HG02798 (cell line): ENCODE measurements at regions not wholly inside any gene's neighbourhood (a gene's known extent, or its start where the extent isn't known, plus 50 kb on each side); places are given as distances from the start of the nearest gene placed in this dataset.

ENCODE experiments used
- ATAC-seq: cut with Tn5 transposase; IDR thresholded peaks from one replicate; pipeline ENCODE4 v1.9.1; 2021; ENCODE audit warnings: mild to moderate bottlenecking; ENCODE audit not compliant: unreplicated experiment, poor library complexity

DNA sequence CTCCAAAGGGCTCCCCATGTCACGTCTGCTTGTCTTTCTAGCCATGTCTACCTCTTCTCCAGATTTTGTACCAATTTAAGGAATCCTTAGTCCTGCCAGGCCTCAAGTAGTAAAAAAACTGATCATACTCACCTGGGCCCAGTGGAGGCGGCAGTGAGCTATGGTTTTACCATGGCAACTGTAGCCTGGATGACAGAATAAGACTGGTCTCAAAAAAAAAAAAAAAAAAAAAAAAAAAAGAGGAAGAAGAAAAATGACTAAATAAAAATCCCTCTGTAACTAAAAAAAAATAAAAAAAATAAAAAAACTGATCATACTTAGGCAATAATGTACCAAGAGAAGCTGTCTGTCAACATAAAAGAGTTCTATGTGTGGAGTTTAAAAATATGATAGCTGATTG lies 221.6 kb downstream of the NR4A2 start:
- peak; percentile 97 for ATAC-seq

DNA sequence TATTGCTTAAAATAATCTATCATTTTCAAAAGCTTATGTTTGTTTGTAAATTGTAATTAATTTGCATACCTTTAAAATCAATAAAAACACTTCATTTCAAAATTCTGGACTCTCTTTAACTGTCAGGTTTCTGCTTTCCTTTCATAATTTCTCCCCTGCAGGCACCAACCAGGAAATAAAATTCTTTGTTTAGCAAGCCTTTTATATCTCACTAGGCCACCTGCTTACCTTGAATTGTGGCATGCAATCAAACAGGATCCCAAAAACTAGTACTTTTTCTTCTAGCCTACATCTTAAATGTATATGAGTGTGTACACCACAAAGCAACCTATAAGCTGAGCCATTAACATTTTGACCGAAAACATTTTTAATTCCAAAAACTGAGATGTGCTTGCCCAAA lies 233.1 kb downstream of the NR4A2 start:
- ATAC-seq: no peak

DNA sequence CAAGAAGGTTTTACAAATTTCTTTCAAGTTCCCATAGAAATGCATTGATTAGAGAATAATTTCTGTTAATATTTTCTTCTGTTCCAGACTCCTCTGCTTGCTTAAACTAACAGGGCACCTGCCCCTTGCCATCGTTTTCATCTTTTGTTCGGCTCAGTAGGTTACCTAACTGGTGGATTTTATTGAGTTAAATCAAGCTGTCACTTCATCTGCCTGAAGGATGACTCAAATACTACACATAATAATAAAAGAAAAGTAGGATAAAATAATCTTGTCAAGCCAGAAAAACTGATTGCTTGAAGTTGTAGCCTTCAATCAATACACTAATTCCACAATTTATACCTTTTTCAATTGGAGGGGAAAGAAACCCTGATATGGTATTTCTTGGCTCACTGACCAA lies 234.0 kb downstream of the NR4A2 start:
- no peak for ATAC-seq

DNA sequence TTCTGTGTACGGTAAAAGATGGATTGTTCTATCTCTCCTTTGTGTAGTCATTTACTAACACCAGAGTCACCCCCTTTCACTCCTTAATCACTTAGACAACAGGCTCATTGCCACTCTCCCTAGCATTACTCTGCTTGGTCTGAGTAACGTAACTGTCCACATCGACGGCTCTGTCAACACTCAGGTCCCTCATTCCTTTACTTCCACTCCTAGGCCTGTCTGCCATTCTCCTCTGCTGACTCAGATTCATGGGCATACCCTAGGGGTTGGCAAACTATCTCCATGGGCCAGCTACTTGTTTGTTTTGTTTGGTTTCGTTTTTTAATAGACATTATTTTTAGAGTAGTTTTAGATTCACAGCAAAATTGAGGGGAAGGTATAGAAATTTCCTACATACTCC lies 243.9 kb downstream of the NR4A2 start:
- ATAC-seq: no peak

DNA sequence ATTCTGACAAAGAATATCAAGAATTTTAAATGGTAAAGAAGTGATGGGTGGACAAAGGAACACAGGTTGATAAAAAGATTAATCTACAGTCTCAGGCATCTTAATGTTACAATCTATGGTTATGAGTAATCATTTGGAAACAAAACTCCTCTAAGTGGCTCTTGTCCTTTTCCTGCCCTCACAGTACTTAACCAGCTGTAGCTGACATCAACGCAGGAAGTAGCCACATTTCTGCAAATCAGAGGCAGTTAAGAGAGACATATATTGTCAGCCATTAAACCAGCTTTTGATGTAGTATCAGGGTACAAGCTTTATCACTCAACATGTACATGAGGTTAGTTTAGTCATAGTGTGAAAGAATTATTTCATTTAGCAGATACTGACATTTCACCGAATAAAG lies 244.6 kb downstream of the NR4A2 start:
- ATAC-seq: no peak

DNA sequence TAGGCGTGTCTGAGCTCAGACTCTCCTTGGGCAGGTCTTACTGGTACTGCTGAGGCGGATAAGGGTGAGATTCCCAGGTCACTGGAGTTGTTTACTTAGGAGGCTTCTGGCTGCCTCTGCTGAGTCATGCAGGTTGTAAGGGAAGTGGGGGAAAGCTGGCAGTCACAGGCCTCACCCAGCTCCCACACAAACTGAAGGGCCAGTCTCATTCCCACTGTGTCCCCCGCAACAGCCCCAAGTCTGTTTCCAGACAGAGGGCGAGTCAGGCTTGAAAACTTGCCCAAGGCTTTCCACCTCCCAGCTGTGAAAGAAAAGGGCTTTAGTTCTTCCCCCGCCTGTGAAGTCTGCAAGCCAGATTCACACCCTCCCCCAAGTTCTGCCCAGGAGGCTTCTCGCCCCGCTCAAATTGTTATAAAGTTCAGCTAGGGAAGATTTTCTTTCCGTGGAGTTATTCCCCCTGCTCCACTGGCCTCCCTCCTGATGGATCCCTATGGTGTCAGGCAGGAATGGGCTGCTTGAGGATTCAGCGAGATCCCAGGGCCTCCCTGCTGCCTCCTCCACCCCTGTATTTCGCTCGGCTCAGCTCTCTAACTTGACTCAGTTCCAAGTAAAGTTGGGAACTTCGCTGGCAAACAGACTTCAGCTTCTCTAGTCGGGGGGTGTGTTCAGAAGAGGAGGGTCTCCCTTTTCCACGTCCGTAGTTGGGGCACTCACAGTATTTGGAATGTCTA lies 248.6 kb downstream of the NR4A2 start:
- ATAC-seq: no peak

DNA sequence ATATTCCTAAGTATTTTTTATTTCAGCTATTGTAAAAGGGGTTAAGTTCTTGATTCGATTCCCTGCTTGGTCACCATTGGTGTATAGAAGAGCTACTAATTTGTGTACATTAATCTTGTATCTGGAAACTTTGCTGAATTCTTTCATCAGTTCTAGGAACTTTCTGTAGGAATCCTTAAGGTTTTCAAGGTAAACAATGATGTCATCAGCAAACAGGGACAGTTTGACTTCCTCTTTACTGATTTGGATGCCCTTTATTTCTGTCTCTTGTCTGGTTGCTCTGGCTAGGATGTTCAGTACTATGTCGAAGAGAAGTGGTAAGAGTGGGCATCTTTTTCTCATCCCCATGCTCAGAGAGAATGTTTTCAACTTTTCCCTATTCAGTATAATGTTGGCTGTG lies 252.7 kb downstream of the NR4A2 start:
- ATAC-seq: no peak

DNA sequence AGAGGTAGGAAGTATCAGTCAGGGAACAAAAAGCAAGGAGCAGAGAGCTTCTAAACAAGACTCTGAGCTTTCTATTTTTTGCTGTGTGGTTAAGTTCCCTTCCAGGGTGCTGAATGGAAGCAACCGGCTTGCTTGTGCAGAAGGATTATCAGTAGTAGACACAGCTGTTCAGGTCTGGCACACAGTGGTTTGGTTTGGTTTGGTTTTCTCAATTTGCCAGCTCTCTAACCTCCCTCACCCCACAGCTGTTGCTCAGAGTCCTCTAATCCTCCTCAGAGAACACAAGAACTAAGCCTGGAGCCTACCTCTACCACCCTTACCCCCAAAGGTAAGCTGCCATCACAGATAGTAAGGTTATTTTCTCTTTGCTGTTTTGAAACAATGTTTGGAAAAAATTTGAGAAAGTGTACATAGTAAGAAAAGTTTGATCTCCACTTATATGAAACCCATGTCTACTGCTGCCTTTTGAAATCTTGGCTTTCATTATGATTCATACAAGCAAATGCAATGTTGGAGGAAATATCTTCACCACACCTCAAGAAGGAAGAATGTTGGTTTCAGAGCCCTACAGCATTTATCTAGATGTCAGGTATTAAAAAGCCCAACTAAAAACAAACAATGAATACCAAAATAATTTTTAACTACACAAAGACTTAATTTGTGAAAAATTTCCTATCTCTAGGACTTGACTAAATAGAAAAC lies 255.3 kb downstream of the NR4A2 start:
- no peak for ATAC-seq

DNA sequence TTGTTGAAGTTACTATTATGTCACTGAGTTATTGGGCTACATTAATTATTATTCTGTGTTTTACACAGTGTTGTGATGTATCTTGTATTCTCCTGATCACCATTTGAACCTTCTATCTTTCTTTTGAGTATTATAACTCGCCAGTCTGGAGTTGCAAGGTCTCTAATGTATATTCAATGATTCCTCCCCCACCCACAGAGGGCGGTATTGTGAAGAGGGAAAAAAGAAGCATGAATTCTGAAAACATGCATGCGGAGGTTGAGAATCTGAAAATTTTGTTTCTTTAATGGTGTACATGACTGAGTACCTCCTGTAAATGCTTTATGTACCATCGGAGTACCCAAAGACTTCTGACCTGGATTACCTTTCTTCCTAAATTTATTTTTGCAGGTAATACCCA lies 266.6 kb downstream of the NR4A2 start:
- ATAC-seq: no peak

DNA sequence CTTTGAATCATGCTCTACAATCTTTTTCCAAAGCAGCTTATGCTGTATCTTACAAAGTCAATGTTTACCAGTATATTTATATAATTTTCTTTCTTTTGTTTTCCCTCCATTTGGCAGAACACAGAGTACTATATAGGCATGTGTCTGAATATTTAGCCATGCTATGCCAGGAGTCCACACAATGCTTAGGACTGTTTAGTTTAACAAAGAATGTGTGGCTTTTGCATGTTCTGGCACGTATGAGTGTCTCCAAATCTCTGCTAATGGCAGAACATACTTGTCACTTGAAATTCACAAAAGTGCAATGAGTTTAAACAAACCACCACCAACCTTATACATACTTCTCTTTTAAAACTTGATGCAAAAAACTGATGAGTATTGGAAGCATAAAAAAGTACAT lies 268.0 kb downstream of the NR4A2 start:
- no peak for ATAC-seq

DNA sequence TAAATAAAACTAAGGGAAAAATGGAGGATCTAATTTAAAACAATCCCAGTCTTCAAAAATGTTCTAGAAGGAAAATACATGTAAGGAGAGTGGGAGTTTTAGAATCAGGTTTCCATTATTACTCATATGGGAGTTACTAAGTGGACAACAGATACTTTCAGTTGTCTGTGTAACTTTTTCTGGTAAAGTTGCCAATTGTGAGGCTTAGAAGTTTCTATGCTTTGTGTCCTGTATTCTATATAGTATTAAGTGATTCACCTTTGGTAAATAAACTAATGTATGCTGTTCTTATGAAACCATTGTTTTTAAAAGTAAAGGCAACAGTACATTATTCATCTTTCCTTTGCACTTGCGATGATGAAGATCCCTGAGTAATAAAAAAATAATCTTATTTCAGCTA lies 274.9 kb downstream of the NR4A2 start:
- ATAC-seq: no peak

DNA sequence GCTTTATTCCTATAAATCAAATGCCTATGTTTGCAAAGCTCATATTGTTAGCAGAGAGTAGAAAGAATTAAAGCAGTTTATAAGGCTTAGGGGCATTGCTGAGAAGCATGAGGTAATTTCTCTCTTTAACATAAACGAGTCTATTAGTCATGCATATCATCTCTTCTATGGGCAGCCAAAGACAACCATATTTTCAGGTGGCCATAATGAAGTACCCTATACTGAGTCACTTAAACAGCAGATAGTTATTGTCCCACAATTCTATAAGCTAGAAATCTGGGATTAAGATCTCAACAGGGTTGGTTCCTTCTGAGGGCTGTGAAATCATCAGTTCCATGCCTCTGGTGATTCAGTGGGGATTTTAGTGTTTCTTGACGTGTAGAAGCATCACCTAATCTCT lies 277.5 kb downstream of the NR4A2 start:
- ATAC-seq: no peak

DNA sequence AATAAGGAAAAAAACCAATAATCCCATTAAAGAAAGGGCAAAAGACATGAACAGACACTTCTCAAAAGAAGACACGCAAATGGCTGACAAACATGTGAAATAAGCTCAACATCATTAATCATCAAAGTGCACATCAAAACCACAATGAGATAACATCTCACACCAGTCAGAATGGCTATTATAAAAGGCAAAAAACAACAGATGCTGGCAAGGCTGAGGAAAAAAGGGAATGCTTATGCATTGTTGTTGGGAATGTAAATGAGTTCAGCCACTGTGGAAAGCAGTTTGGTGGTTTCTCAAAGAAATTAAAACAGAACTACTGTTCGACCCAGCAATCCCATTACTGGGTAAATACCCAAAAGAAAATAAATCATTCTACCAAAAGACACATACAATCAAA lies 285.6 kb downstream of the NR4A2 start:
- no peak for ATAC-seq

DNA sequence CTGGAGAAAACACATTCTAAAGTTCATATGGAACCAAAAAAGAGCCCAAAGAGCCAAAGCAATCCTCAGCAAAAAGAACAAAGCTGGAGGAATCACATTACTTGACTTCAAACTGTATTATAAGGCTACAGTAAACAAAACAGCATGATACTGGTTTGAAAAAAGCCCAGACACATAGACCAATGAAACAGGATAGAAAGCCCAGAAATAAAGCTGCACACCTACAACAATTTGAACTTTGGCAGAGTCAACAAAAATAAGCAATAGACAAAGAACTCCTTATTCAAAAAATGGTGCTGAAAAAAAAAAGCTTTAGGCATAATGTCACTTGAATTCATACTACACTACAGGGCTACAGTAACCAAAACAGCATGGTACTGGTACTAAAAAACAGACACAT lies 289.6 kb downstream of the NR4A2 start:
- no peak for ATAC-seq

DNA sequence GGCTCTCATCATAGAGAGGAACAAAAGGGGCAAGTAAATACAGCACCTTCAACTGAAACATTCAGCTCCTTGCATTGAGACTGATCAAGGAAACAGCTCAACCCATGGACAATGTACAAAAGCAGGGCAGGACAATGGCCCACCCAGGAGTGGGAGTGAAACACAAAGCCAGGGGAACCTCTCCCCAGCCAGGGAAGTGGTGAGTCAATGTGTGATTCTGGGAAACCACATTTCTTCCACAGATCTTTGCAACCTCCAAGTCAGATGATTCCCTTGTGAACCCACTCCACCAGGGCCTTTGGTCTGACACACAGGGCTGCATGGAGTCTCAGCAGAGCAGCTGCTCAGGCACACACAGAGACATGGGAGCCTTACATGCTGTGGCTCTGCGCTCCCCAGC lies 294.5 kb downstream of the NR4A2 start:
- ATAC-seq: no peak

DNA sequence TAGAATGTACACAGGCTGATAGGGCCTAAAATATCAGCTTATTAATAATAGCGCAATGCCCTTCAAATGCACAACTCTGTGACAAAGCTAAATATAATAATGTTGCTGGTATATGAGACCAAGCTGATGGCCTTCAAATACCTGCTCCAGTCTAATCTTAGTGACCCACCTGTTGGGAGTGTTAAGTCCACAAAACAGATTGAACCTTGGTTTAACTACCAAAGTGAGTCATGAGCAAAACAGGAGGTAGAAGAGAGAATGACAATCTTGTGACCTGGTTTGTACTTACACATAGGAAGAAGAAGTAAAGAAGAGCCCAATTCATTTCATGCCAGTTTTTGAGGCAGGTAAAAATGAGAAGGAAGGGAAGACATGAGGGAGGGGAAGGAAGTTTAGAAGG lies 295.0 kb downstream of the NR4A2 start:
- ATAC-seq: no peak

DNA sequence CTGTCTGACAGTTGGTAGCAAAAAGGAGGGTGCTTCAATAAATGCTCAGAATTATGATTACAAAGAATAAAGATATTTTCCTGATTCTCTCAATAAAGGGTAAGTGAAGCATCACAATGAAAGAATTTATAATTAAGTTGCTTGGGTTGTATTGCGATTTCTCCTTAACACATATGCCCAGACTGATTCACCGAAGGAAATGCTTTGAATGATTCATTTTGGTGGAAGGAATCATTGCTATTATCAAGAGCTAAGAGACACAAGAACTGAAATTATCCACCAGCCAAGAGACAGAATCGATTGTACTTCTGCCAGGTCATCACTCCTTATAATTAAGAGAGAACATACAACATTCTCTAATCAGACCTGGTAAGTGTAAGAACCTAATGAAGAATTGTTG lies 301.4 kb downstream of the NR4A2 start:
- no peak for ATAC-seq

DNA sequence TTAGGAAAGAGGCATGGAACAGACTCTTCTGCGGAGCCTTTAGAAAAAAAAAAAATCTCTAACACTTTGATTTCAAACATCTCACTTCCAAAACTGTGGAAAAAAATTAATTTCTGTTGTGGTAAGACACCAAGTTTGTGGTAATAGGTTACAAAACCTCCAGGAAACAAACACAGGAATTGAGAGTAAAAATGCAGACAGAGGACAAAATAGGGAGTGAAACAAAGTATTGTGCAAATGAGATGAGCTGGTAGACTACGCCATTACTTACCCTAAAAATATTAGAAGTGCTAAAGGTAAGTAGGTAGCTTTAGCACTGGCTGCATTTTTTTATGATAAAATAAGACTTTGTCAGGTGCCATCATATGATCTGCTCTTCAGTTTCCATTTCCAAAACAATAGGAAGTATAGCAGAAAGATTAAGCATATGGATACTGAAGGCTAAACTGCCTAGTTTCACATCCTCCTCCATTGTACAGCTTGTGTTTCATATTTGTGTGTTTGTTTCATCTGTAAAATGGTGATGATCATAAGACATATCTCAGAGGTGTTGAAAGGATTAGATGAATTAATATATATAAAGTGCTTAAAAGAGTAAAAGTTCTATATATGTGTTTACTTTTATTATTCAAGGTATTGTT lies 309.2 kb downstream of the NR4A2 start:
- ATAC-seq: no peak

DNA sequence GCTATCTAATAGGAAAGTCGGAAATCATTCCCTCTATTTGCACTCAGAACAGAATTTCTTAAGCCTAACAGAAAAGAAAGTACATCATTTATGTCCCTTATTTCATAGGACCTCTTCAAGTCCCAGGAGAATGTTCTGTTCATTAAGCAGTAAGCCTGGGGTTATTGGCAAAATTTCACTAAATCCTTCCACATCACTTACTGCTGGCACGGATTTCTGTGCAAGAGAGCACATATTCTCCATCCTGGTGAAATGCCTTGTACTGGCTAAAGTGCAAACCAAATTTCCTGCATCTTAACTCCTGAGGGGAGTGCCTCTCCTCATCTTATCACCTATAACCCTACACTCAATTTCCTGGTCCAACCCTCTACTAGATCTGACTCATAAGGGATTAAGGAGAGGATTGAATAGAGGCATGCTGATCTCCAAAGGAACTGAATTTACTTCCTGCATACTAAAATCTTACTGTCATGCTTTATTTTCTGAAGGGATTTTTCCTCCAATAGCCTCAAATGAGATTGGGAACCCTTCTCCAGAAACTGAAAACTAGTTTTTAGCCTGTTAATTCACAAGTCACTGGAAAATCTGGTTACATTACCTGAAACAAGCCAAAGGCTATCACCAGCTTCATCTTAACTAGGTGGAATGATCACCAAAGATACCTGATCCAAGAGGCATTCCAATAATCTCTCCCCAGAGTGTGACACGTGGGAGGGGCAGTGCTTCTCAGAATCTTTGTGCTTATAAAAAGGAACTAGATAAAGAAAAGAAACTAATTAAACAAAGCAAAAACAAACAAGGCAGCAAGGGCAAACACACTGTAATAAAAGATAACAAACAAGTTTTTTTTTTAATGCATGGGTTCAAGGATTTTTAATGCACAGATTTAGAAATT lies 311.1 kb downstream of the NR4A2 start:
- ATAC-seq: no peak

DNA sequence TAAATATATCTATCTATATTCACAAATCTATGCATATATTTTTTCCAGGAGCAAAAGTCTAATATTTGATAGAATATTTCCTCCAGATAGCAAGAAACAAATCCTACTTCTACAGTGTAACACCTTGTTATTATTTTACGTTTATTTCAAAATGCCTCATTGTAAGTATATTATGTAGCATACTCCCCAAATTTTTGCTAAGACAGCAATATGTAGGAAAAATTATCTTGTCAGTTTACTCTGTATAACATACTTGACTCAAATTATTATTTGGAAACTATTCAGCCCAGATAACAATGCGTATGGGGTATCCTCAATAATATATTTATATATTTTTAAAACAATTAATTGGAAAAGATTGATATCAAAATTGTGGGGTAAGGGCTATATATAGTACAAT lies 313.2 kb downstream of the NR4A2 start:
- no peak for ATAC-seq
